DND-41 (cell line): ENCODE measurements at regions not wholly inside any gene's neighbourhood (a gene's known extent, or its start where the extent isn't known, plus 50 kb on each side); places are given as distances from the start of the nearest gene placed in this dataset.

Experiments
- ATAC-seq: fragments of 200-7000 bp; cut with Tn5 transposase; 3 replicates; pipeline ENCODE4 v1.9.1; 2021; ENCODE audit warnings: low read depth; ENCODE audit not compliant: insufficient read depth
- DNase-seq: peaks from one replicate; pipeline ENCODE4 v3.0.0-alpha.2; 2020
- H2AFZ ChIP-seq: 2 replicates; pipeline ENCODE4 v1.6.0; 2012; ENCODE audit warnings: low read depth, low read length
- H3K27ac ChIP-seq: 2 replicates; pipeline ENCODE4 v1.5.1; 2012; ENCODE audit warnings: low read length, inconsistent platforms
- H3K27me3 ChIP-seq: fragments of 200-600 bp; sonication (generic); 2 replicates; pipeline ENCODE4 v1.6.0; 2012; ENCODE audit warnings: low read length, mild to moderate bottlenecking, inconsistent platforms; ENCODE audit not compliant: insufficient read depth, poor library complexity
- H3K36me3 ChIP-seq: 2 replicates; pipeline ENCODE4 v1.5.1; 2012; ENCODE audit warnings: low read length, inconsistent platforms; ENCODE audit not compliant: insufficient read depth
- H3K4me1 ChIP-seq: 2 replicates; pipeline ENCODE4 v1.5.1; 2012; ENCODE audit warnings: mild to moderate bottlenecking, low read length; ENCODE audit not compliant: insufficient read depth
- H3K4me2 ChIP-seq: 2 replicates; pipeline ENCODE4 v1.6.0; 2012; ENCODE audit warnings: mild to moderate bottlenecking, moderate library complexity, low read length, inconsistent platforms; ENCODE audit not compliant: insufficient read depth
- H3K4me3 ChIP-seq, 2 experiments: fragments of 200-600 bp in 1 of 2; shearing (Covaris generic) in 1 of 2; 2 replicates each; pipeline ENCODE4 v1.5.1; 2012 to 2016; ENCODE audit warnings: inconsistent platforms in 2 of 2, low read length in 2 of 2, mild to moderate bottlenecking in 2 of 2, low read depth in 1 of 2, moderate library complexity in 1 of 2
- H3K79me2 ChIP-seq: 2 replicates; pipeline ENCODE4 v1.6.0; 2012; ENCODE audit warnings: low read length, inconsistent platforms; ENCODE audit not compliant: insufficient read depth
- H3K9ac ChIP-seq: 2 replicates; pipeline ENCODE4 v1.6.0; 2012; ENCODE audit warnings: low read depth, mild to moderate bottlenecking, inconsistent platforms, low read length, moderate library complexity
- H3K9me3 ChIP-seq: 2 replicates; pipeline ENCODE4 v1.5.1; 2012; ENCODE audit warnings: low read length, moderate library complexity, mild to moderate bottlenecking, inconsistent platforms; ENCODE audit not compliant: insufficient read depth, severe bottlenecking
- H4K20me1 ChIP-seq: 2 replicates; pipeline ENCODE4 v1.6.0; 2012; ENCODE audit warnings: low read length; ENCODE audit not compliant: insufficient read depth
- EZH2 ChIP-seq: IDR thresholded peaks from 3 replicates; pipeline ENCODE4 v1.6.1; 2012; ENCODE audit warnings: borderline replicate concordance, low read depth, mild to moderate bottlenecking, moderate library complexity, low read length, inconsistent platforms; ENCODE audit not compliant: severe bottlenecking
- TF ChIP-seq, protein P1 (sequence below): IDR thresholded peaks from 2 replicates; pipeline ENCODE4 v1.5.1; 2012; ENCODE audit warnings: borderline replicate concordance, low read length, moderate library complexity, mild to moderate bottlenecking; ENCODE audit not compliant: poor library complexity, severe bottlenecking; ENCODE audit errors: extremely low read depth

- H2AFZ ChIP-seq, result no peak overlapping the region
- H3K9ac ChIP-seq, result no peak overlapping the region
- H3K4me2 ChIP-seq, result no peak overlapping the region
Observed at GRCh38 chr14:97250931-97251330, 453.7 kb downstream of the VRK1 start.

GRCh38 chr14:97251491-97252155 is 454.4 kb downstream of the VRK1 start:
- Histone ChIP-seq H3K36me3 (no peaks in the 10 kb centered on the region), H3K9me3 (no peaks in the 10 kb centered on the region), H3K27me3 (no peaks in the 10 kb centered on the region), H3K4me2 (peak overlapping the region; percentile 18), H3K4me1 (peaks cover 36% of the 10 kb centered on the region), H3K9ac (peak overlapping the region; percentile 8; the same call in 1 of the 2 replicates), H3K4me3 (no peak overlapping the region), H4K20me1 (no peaks in the 10 kb centered on the region), H3K79me2 (no peaks in the 10 kb centered on the region), H3K27ac (peak overlapping the region; percentile 70), H2AFZ (0 out of 2 replicates have a peak overlapping the region, but pooled peaks have one; percentile 21)
- no peak for TF ChIP-seq EZH2
- TF ChIP-seq, protein P1, sequence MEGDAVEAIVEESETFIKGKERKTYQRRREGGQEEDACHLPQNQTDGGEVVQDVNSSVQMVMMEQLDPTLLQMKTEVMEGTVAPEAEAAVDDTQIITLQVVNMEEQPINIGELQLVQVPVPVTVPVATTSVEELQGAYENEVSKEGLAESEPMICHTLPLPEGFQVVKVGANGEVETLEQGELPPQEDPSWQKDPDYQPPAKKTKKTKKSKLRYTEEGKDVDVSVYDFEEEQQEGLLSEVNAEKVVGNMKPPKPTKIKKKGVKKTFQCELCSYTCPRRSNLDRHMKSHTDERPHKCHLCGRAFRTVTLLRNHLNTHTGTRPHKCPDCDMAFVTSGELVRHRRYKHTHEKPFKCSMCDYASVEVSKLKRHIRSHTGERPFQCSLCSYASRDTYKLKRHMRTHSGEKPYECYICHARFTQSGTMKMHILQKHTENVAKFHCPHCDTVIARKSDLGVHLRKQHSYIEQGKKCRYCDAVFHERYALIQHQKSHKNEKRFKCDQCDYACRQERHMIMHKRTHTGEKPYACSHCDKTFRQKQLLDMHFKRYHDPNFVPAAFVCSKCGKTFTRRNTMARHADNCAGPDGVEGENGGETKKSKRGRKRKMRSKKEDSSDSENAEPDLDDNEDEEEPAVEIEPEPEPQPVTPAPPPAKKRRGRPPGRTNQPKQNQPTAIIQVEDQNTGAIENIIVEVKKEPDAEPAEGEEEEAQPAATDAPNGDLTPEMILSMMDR, result peak; percentile 56
- peak; percentile 76 for DNase-seq
- peak; percentile 81 for ATAC-seq

More at GRCh38 chr14:97250931-97251330, 453.7 kb downstream of the VRK1 start:
- TF ChIP-seq, protein P1, result peak; percentile 22
- TF ChIP-seq EZH2, result no peak
- peaks cover 36% of the 10 kb centered on the region for H3K4me1 ChIP-seq
- ATAC-seq, result no peak
- H3K27me3 ChIP-seq, result no peaks in the 10 kb centered on the region
- no peak overlapping the region for H3K4me3 ChIP-seq
- H3K79me2 ChIP-seq, result no peaks in the 10 kb centered on the region
- no peaks in the 10 kb centered on the region for H3K9me3 ChIP-seq
- H3K27ac ChIP-seq, result peak overlapping the region; percentile 70
- DNase-seq, result no peak
- no peaks in the 10 kb centered on the region for H4K20me1 ChIP-seq
- H3K36me3 ChIP-seq, result no peaks in the 10 kb centered on the region

DNA sequence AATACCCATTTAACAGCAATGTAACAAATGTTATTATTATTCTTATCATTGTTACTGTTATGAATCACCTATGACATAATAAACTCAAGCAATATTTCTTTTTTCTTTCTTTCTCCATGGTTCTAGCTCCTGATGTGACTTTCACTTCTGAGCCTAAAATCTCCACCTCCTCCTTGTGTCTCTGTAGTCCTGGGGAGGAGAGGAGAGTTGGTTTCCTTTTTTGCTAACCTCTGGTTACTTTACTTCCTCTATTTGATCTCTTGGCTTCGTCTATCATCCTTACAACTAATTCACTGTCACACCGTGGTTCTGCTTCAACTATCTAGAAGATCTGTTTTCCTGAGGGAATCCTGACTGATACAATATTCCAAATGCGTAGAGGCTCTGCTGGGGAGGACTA is 456.6 kb downstream of the VRK1 start:
- DNase-seq (peak; percentile 25), ATAC-seq (peak; percentile 72)
- Histone ChIP-seq H3K9ac (no peak overlapping the region), H3K27ac (peak overlapping the region; percentile 65), H4K20me1 (no peaks in the 10 kb centered on the region), H3K4me3 (no peak overlapping the region), H2AFZ (peak overlapping the region; percentile 65), H3K4me2 (peak overlapping the region; percentile 44; the same call in 1 of the 2 replicates), H3K4me1 (peaks cover 36% of the 10 kb centered on the region), H3K9me3 (no peaks in the 10 kb centered on the region), H3K79me2 (no peaks in the 10 kb centered on the region), H3K36me3 (no peaks in the 10 kb centered on the region), H3K27me3 (no peaks in the 10 kb centered on the region)
- TF ChIP-seq, protein P1, result no peak
- no peak for TF ChIP-seq EZH2
